Endothelial cell of hepatic sinusoid (primary cell): ENCODE measurements at regions not wholly inside any gene's neighbourhood (a gene's known extent, or its start where the extent isn't known, plus 50 kb on each side); places are given as distances from the start of the nearest gene placed in this dataset.
"Not testable (repeated sequence)": the region's sequence is repeated elsewhere in the genome, so short reads cannot be mapped to it uniquely, and the experiment has no call there.

ENCODE experiments used
- in situ Hi-C: cut with HindIII; loops from 2 replicates; pipeline ENCODE4 v1.10.0; 2017; ENCODE audit warnings: low sequenced_read_pairs

GRCh38 chr3:197375001-197375441, 76.6 kb upstream of the DLG1 start:
- in situ Hi-C loops = loop anchor here (5.0 kb wide), 2 partner anchors 33 to 72 kb away; no protein-coding TSS in a partner anchor

- in situ Hi-C loops = no loop called here
Measured at GRCh38 chr3:197373096-197373495, 74.7 kb upstream of the DLG1 start.

GRCh38 chr3:197372047-197372661, 73.7 kb upstream of the DLG1 start:
- in situ Hi-C loops = no loop called here

- in situ Hi-C loops = no loop called here
Measured at GRCh38 chr3:197371591-197372046, 73.2 kb upstream of the DLG1 start.

GRCh38 chr3:197369545-197369944, 71.1 kb upstream of the DLG1 start:
- in situ Hi-C loops = no loop called here

GRCh38 chr3:197368821-197369220, 70.4 kb upstream of the DLG1 start:
- in situ Hi-C loops = no loop called here

- in situ Hi-C loops = no loop called here
Measured at GRCh38 chr3:197368330-197368729, 69.9 kb upstream of the DLG1 start.

- in situ Hi-C loops = no loop called here
Measured at GRCh38 chr3:197367081-197367780, 68.8 kb upstream of the DLG1 start.

- in situ Hi-C loops = no loop called here
Measured at GRCh38 chr3:197366301-197367044, 68.1 kb upstream of the DLG1 start.

- in situ Hi-C loops = no loop called here
Measured at GRCh38 chr3:197365586-197365985, 67.2 kb upstream of the DLG1 start.

GRCh38 chr3:197364410-197365071, 66.1 kb upstream of the DLG1 start:
- in situ Hi-C loops = no loop called here

- in situ Hi-C loops = no loop called here
Measured at GRCh38 chr3:197363553-197364409, 65.4 kb upstream of the DLG1 start.

GRCh38 chr3:197362081-197362480, 63.7 kb upstream of the DLG1 start:
- in situ Hi-C loops = no loop called here

- in situ Hi-C loops = not testable (repeated sequence)
Measured at GRCh38 chr3:197360095-197360494, 61.7 kb upstream of the DLG1 start.

GRCh38 chr3:197359476-197359875, 61.1 kb upstream of the DLG1 start:
- in situ Hi-C loops = not testable (repeated sequence)

GRCh38 chr3:197356741-197357140, 58.3 kb upstream of the DLG1 start:
- in situ Hi-C loops = no loop called here

GRCh38 chr3:197356275-197356674, 57.9 kb upstream of the DLG1 start:
- in situ Hi-C loops = no loop called here

- in situ Hi-C loops = no loop called here
Measured at GRCh38 chr3:197355713-197356112, 57.3 kb upstream of the DLG1 start.

- in situ Hi-C loops = no loop called here
Measured at GRCh38 chr3:197354568-197355001, 56.2 kb upstream of the DLG1 start.

GRCh38 chr3:197353867-197354567, 55.6 kb upstream of the DLG1 start:
- in situ Hi-C loops = no loop called here
